ENCODE measurements at regions not wholly inside any gene's neighbourhood (a gene's known extent, or its start where the extent isn't known, plus 50 kb on each side); places are given as distances from the start of the nearest gene placed in this dataset.

DNA sequence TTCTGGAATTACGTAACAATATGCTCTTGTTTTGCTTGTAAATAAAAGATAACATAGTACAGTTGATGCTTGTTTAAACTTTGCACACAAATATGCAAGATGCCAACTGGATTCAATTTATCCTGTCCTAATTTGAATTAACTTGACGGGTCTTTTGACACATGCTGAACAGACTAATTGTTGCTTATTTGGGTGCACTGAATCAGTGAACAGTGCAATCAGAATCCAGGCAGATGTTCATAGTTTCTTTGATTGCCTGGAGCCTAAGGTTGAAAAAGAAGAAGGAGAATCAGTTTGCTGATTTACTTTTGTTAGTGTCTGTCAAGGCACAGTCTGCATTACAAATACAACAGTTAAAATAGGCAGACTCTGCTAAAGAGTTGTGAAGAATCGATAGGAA, 307.9 kb downstream of the COL11A1 start:
- Mint-ChIP-seq H3K9me3 (peaks cover 1 to 5% of the 10 kb centered on the region in 2 experiments; a peak in 3 of 5 replicates), H3K4me3 (no peak overlapping the region), H3K4me1 (no peaks in the 10 kb centered on the region), H3K27me3 (ENCODE audit: low read depth) (no peaks in the 10 kb centered on the region), H3K27ac (no peak overlapping the region), H3K36me3 (ENCODE audit: insufficient read depth in 1 of 3, low read depth in 3 of 3) (peaks cover 0 to under 1% (median 0%) of the 10 kb centered on the region in 3 experiments; a peak in 1 of 7 replicates)
- H2BK120ac ChIP-seq (ENCODE audit: low read depth, low read length, poor library complexity, severe bottlenecking): no peak overlapping the region
- H4K5ac ChIP-seq (ENCODE audit: insufficient read length, low read depth, low read length): no peak overlapping the region
- H3K23me2 ChIP-seq (ENCODE audit: insufficient read length, low read depth, low read length, poor library complexity, severe bottlenecking): no peaks in the 10 kb centered on the region
- H3K4me1 ChIP-seq (ENCODE audit: insufficient read depth, low read length): no peaks in the 10 kb centered on the region
- no peak overlapping the region for H3K4me2 ChIP-seq (ENCODE audit: insufficient read depth, insufficient read length, low read length)
- no peaks in the 10 kb centered on the region for H4K20me1 ChIP-seq (ENCODE audit: control insufficient read depth, insufficient read depth, insufficient read length)
- no peak overlapping the region for H2BK12ac ChIP-seq (ENCODE audit: insufficient read length, low read depth, low read length)
- H3K9ac ChIP-seq (ENCODE audit: extremely low read depth, insufficient read length, low read length): no peak overlapping the region
- no peak overlapping the region for H3K4ac ChIP-seq (ENCODE audit: low read depth, low read length)
- no CpG with 5 or more reads among the region's 3 CpGs for WGBS (ENCODE audit: extremely low coverage, insufficient read length, low lambda C conversion rate)
- H3K56ac ChIP-seq (ENCODE audit: insufficient read length, low read depth, low read length): no peak overlapping the region
- H3K27me3 ChIP-seq (ENCODE audit: insufficient read depth, low read length): no peaks in the 10 kb centered on the region
- no peak overlapping the region for H3K23ac ChIP-seq (ENCODE audit: insufficient read length, low read depth, low read length)
- no peak overlapping the region for H2AFZ ChIP-seq (ENCODE audit: low read length)
- H2BK15ac ChIP-seq (ENCODE audit: low read depth, low read length): no peak overlapping the region
- H3K14ac ChIP-seq (ENCODE audit: insufficient read depth, low read length): no peak overlapping the region
- no peak overlapping the region for H2BK5ac ChIP-seq (ENCODE audit: insufficient read length, low read length)
- no peak overlapping the region for H3T11ph ChIP-seq (ENCODE audit: low read length)
- H3K79me1 ChIP-seq (ENCODE audit: insufficient read depth, low read depth, low read length, poor library complexity, severe bottlenecking): no peaks in the 10 kb centered on the region
- DNase-seq: no peak
- no peak overlapping the region for H2AK5ac ChIP-seq (ENCODE audit: insufficient read length, low read length)
- H3K18ac ChIP-seq (ENCODE audit: insufficient read length, low read depth, low read length): no peak overlapping the region
- TF ChIP-seq, protein P1, sequence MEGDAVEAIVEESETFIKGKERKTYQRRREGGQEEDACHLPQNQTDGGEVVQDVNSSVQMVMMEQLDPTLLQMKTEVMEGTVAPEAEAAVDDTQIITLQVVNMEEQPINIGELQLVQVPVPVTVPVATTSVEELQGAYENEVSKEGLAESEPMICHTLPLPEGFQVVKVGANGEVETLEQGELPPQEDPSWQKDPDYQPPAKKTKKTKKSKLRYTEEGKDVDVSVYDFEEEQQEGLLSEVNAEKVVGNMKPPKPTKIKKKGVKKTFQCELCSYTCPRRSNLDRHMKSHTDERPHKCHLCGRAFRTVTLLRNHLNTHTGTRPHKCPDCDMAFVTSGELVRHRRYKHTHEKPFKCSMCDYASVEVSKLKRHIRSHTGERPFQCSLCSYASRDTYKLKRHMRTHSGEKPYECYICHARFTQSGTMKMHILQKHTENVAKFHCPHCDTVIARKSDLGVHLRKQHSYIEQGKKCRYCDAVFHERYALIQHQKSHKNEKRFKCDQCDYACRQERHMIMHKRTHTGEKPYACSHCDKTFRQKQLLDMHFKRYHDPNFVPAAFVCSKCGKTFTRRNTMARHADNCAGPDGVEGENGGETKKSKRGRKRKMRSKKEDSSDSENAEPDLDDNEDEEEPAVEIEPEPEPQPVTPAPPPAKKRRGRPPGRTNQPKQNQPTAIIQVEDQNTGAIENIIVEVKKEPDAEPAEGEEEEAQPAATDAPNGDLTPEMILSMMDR (conservative IDR thresholded peaks at IDR 0.05): no peak
- H3K79me2 ChIP-seq (ENCODE audit: insufficient read depth, low read length): no peaks in the 10 kb centered on the region
- H3K9me3 ChIP-seq (ENCODE audit: control insufficient read depth, low read depth, low read length): no peaks in the 10 kb centered on the region
- H4K8ac ChIP-seq (replicated peaks; ENCODE audit: insufficient read length, low read depth, low read length): no peak overlapping the region
- no peak overlapping the region for H2BK20ac ChIP-seq (ENCODE audit: low read depth, low read length, poor library complexity, severe bottlenecking)
- H3K27ac ChIP-seq (ENCODE audit: insufficient read length, low read depth, low read length): no peak overlapping the region
- H4K91ac ChIP-seq (ENCODE audit: insufficient read length, low read depth, low read length): no peak overlapping the region
